ENCODE measurements at regions not wholly inside any gene's neighbourhood (a gene's known extent, or its start where the extent isn't known, plus 50 kb on each side); places are given as distances from the start of the nearest gene placed in this dataset.

DNA sequence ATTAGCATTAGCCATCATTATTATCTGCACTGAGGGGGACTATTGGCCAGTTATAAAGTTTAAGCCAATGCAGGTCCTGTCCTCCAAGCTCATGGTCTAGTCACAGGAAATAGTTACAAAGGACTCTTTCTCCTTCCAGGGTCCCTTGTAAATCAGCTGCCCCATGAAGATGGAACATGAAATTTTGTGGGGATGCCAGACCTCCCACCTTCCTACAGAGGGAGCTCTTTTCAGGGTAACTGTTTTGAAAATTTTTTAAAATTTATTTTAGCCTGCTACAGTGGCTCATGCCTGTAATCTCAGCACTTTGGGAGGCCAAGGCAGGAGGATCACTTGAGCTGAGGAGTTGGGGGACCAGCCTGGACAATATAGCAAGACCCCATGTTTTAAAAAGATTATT, 124.4 kb upstream of the SLC34A2 start:
- Histone ChIP-seq H3K79me2 (ENCODE audit: control insufficient read depth, insufficient read depth, low read length, poor library complexity) (no peaks in the 10 kb centered on the region), H3K79me1 (ENCODE audit: low read length) (no peaks in the 10 kb centered on the region), H2AK5ac (ENCODE audit: low read length) (no peak overlapping the region), H3K27ac (ENCODE audit: low read depth, low read length) (no peak overlapping the region), H3K14ac (ENCODE audit: low read length) (no peak overlapping the region), H3K4me1 (ENCODE audit: control insufficient read depth in 1 of 2, insufficient read depth in 2 of 2, low read length in 2 of 2) (no peaks in the 10 kb centered on the region), H2BK5ac (ENCODE audit: low read depth, low read length, poor library complexity) (no peak overlapping the region), H3K4me3 (ENCODE audit: low read depth, low read length) (no peak overlapping the region), H4K91ac (ENCODE audit: low read depth, low read length) (no peak overlapping the region), H4K12ac (ENCODE audit: low read depth, low read length) (no peak overlapping the region), H2AFZ (ENCODE audit: insufficient read depth, low read length, poor library complexity) (no peak overlapping the region), H4K8ac (ENCODE audit: low read depth, low read length) (no peak overlapping the region), H3K23ac (ENCODE audit: low read length) (no peak overlapping the region), H3K4me2 (ENCODE audit: low read length) (no peak overlapping the region), H3K18ac (ENCODE audit: low read length) (no peak overlapping the region), H3K4ac (ENCODE audit: low read depth, low read length) (no peak overlapping the region), H2BK120ac (ENCODE audit: insufficient read depth, low read length, poor library complexity) (no peak overlapping the region), H3K27me3 (ENCODE audit: insufficient read depth, low read length) (no peaks in the 10 kb centered on the region), H3K9me3 (ENCODE audit: insufficient read depth, low read depth, low read length) (no peaks in the 10 kb centered on the region), H2BK12ac (ENCODE audit: low read length) (no peak overlapping the region), H3K9ac (ENCODE audit: low read length) (no peak overlapping the region), H3K36me3 (ENCODE audit: control insufficient read depth in 1 of 2, insufficient read depth in 2 of 2, low read length in 2 of 2) (no peaks in the 10 kb centered on the region)
- DNase-seq = no peak

DNA sequence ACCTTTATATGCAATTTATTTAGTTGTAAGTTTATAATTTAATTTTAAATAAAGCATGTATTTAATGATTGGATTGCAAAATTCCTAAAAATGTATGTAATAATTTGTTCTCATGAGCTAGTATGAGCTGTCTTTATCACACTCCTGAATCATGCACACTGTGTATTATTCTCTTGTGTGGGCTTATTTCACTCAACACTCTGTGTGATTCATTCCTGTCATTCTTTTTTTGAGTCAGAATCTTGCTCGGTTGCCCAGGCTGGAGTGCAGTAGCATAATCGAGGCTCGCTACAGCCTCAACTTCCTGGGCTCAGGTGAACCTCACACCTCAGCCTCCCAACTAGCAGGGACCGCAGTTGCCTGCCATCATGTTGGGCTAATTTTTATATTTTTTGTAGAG, 123.1 kb upstream of the SLC34A2 start:
- H3K4me2 ChIP-seq (ENCODE audit: low read length) = no peak overlapping the region
- no peak overlapping the region for H2BK120ac ChIP-seq (ENCODE audit: insufficient read depth, low read length, poor library complexity)
- H3K9me3 ChIP-seq (ENCODE audit: insufficient read depth, low read depth, low read length) = peaks cover 2% of the 10 kb centered on the region
- H3K4me1 ChIP-seq (ENCODE audit: control insufficient read depth in 1 of 2, insufficient read depth in 2 of 2, low read length in 2 of 2) = no peaks in the 10 kb centered on the region
- no peak overlapping the region for H3K4ac ChIP-seq (ENCODE audit: low read depth, low read length)
- no peak overlapping the region for H3K14ac ChIP-seq (ENCODE audit: low read length)
- H4K8ac ChIP-seq (ENCODE audit: low read depth, low read length) = no peak overlapping the region
- no peak overlapping the region for H3K18ac ChIP-seq (ENCODE audit: low read length)
- H3K27me3 ChIP-seq (ENCODE audit: insufficient read depth, low read length) = no peaks in the 10 kb centered on the region
- no peak overlapping the region for H2AK5ac ChIP-seq (ENCODE audit: low read length)
- no peak overlapping the region for H4K91ac ChIP-seq (ENCODE audit: low read depth, low read length)
- H3K79me1 ChIP-seq (ENCODE audit: low read length) = no peaks in the 10 kb centered on the region
- H3K27ac ChIP-seq (ENCODE audit: low read depth, low read length) = no peak overlapping the region
- H2BK12ac ChIP-seq (ENCODE audit: low read length) = no peak overlapping the region
- no peak overlapping the region for H3K9ac ChIP-seq (ENCODE audit: low read length)
- whole genome bisulfite sequencing (ENCODE audit: extremely low coverage, insufficient coverage, insufficient read length) = no CpG with 5 or more reads among the region's 4 CpGs
- H2BK5ac ChIP-seq (ENCODE audit: low read depth, low read length, poor library complexity) = no peak overlapping the region
- H3K4me3 ChIP-seq (ENCODE audit: low read depth, low read length) = no peak overlapping the region
- H3K36me3 ChIP-seq (ENCODE audit: control insufficient read depth in 1 of 2, insufficient read depth in 2 of 2, low read length in 2 of 2) = no peaks in the 10 kb centered on the region
- no peak overlapping the region for H3K23ac ChIP-seq (ENCODE audit: low read length)
- peak in 1 of 2 donors; percentile 10 for DNase-seq
- H2AFZ ChIP-seq (ENCODE audit: insufficient read depth, low read length, poor library complexity) = no peak overlapping the region
- H4K12ac ChIP-seq (ENCODE audit: low read depth, low read length) = no peak overlapping the region
- no peaks in the 10 kb centered on the region for H3K79me2 ChIP-seq (ENCODE audit: control insufficient read depth, insufficient read depth, low read length, poor library complexity)

DNA sequence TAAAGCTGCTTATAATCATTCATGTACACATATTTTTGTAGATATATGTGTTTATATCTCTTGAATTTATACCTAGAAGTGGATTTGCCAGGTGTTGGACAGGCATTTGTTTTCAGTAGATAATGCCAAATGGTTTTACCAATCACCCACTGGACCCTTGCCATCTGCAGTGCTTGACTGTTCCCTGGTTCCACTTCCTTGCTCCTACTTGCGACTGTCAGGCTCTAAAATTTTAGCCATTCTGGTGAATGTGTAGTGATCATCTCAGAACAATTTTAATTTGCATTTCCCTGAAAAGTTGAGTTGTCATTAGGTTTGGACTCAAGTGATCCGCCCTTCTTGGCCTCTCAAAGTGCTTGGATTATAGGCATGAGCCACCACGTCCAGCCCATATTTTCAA, 122.4 kb upstream of the SLC34A2 start:
- no peak overlapping the region for H3K14ac ChIP-seq (ENCODE audit: low read length)
- no peak overlapping the region for H3K18ac ChIP-seq (ENCODE audit: low read length)
- peaks cover 2% of the 10 kb centered on the region for H3K9me3 ChIP-seq (ENCODE audit: insufficient read depth, low read depth, low read length)
- H2BK12ac ChIP-seq (ENCODE audit: low read length) = no peak overlapping the region
- H2BK5ac ChIP-seq (ENCODE audit: low read depth, low read length, poor library complexity) = no peak overlapping the region
- no peak overlapping the region for H3K9ac ChIP-seq (ENCODE audit: low read length)
- no peaks in the 10 kb centered on the region for H3K27me3 ChIP-seq (ENCODE audit: insufficient read depth, low read length)
- H3K4me1 ChIP-seq (ENCODE audit: control insufficient read depth in 1 of 2, insufficient read depth in 2 of 2, low read length in 2 of 2) = no peaks in the 10 kb centered on the region
- DNase-seq = no peak
- no CpG with 5 or more reads among the region's 3 CpGs for WGBS (ENCODE audit: extremely low coverage, insufficient coverage, insufficient read length)
- H3K79me2 ChIP-seq (ENCODE audit: control insufficient read depth, insufficient read depth, low read length, poor library complexity) = no peaks in the 10 kb centered on the region
- no peak overlapping the region for H3K27ac ChIP-seq (ENCODE audit: low read depth, low read length)
- no peak overlapping the region for H4K91ac ChIP-seq (ENCODE audit: low read depth, low read length)
- no peak overlapping the region for H3K4me3 ChIP-seq (ENCODE audit: low read depth, low read length)
- H2AFZ ChIP-seq (ENCODE audit: insufficient read depth, low read length, poor library complexity) = no peak overlapping the region
- H3K79me1 ChIP-seq (ENCODE audit: low read length) = no peaks in the 10 kb centered on the region
- H3K4ac ChIP-seq (ENCODE audit: low read depth, low read length) = no peak overlapping the region
- H2AK5ac ChIP-seq (ENCODE audit: low read length) = no peak overlapping the region
- H2BK120ac ChIP-seq (ENCODE audit: insufficient read depth, low read length, poor library complexity) = no peak overlapping the region
- H3K23ac ChIP-seq (ENCODE audit: low read length) = no peak overlapping the region
- H4K8ac ChIP-seq (ENCODE audit: low read depth, low read length) = no peak overlapping the region
- no peak overlapping the region for H4K12ac ChIP-seq (ENCODE audit: low read depth, low read length)
- H3K4me2 ChIP-seq (ENCODE audit: low read length) = no peak overlapping the region
- no peaks in the 10 kb centered on the region for H3K36me3 ChIP-seq (ENCODE audit: control insufficient read depth in 1 of 2, insufficient read depth in 2 of 2, low read length in 2 of 2)

DNA sequence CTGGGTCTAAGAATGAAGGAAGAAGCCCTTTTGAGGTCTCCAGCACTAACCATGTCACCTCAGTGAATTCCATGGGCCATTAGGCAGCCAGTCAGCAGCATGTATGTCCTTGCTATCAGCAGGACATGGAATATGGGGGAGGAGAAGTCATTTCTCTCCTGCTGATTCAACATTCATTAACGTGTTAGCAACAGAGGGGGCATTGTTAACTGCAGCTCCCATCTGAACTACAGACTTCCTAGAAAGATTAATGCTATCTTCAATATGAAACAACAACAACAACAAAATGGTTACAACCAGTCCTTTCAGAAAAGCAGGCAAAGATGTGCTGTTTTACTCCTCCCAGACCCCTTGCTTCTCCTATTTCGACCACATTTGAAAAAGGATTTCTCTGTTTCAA, 120.4 kb upstream of the SLC34A2 start:
- Histone ChIP-seq H2BK120ac (ENCODE audit: insufficient read depth, low read length, poor library complexity) (no peak overlapping the region), H3K9me3 (ENCODE audit: insufficient read depth, low read depth, low read length) (peaks cover 2% of the 10 kb centered on the region), H3K14ac (ENCODE audit: low read length) (no peak overlapping the region), H4K8ac (ENCODE audit: low read depth, low read length) (no peak overlapping the region), H3K4me2 (ENCODE audit: low read length) (no peak overlapping the region), H3K36me3 (ENCODE audit: control insufficient read depth in 1 of 2, insufficient read depth in 2 of 2, low read length in 2 of 2) (no peaks in the 10 kb centered on the region), H3K4me1 (ENCODE audit: control insufficient read depth in 1 of 2, insufficient read depth in 2 of 2, low read length in 2 of 2) (no peaks in the 10 kb centered on the region), H3K27me3 (ENCODE audit: insufficient read depth, low read length) (no peaks in the 10 kb centered on the region), H3K9ac (ENCODE audit: low read length) (no peak overlapping the region), H3K4me3 (ENCODE audit: low read depth, low read length) (no peak overlapping the region), H4K12ac (ENCODE audit: low read depth, low read length) (no peak overlapping the region), H3K27ac (ENCODE audit: low read depth, low read length) (no peak overlapping the region), H2AK5ac (ENCODE audit: low read length) (no peak overlapping the region), H2BK5ac (ENCODE audit: low read depth, low read length, poor library complexity) (no peak overlapping the region), H2BK12ac (ENCODE audit: low read length) (no peak overlapping the region), H3K18ac (ENCODE audit: low read length) (no peak overlapping the region), H3K79me1 (ENCODE audit: low read length) (no peaks in the 10 kb centered on the region), H3K79me2 (ENCODE audit: control insufficient read depth, insufficient read depth, low read length, poor library complexity) (no peaks in the 10 kb centered on the region), H3K23ac (ENCODE audit: low read length) (no peak overlapping the region), H2AFZ (ENCODE audit: insufficient read depth, low read length, poor library complexity) (no peak overlapping the region), H4K91ac (ENCODE audit: low read depth, low read length) (no peak overlapping the region), H3K4ac (ENCODE audit: low read depth, low read length) (no peak overlapping the region)
- DNase-seq = no peak
- WGBS (ENCODE audit: extremely low coverage, insufficient coverage, insufficient read length) = no CpG with 5 or more reads among the region's 2 CpGs

Measured in trophoblast cell (in vitro differentiated cells and primary cell).